GM23338 (cell line): ENCODE measurements at regions not wholly inside any gene's neighbourhood (a gene's known extent, or its start where the extent isn't known, plus 50 kb on each side); places are given as distances from the start of the nearest gene placed in this dataset.

Experiments used
- ATAC-seq: fragments of 200-7000 bp; cut with Tn5 transposase; 3 replicates; pipeline ENCODE4 v1.9.1; 2020
- DNase-seq: peaks from one replicate; pipeline ENCODE4 v3.0.0-alpha.2; 2015; ENCODE audit warnings: low spot score
- H2AFZ ChIP-seq: fragments of 200-600 bp; sonication (generic); 2 replicates; pipeline ENCODE4 v1.8.0; 2016; ENCODE audit warnings: antibody characterized with exemption, mild to moderate bottlenecking, moderate library complexity
- H3F3A ChIP-seq: fragments of 200-600 bp; sonication (generic); replicated peaks from 2 replicates; pipeline ENCODE4 v1.8.0; 2017; ENCODE audit warnings: antibody characterized with exemption, mixed run types, low read depth
- H3K27ac ChIP-seq: fragments of 200-600 bp; sonication (generic); 2 replicates; pipeline ENCODE4 v1.6.1; 2016; ENCODE audit warnings: low read depth
- H3K27me3 ChIP-seq: fragments of 200-600 bp; sonication (generic); 2 replicates; pipeline ENCODE4 v1.8.0; 2016; ENCODE audit warnings: mild to moderate bottlenecking, mixed run types, moderate library complexity; ENCODE audit not compliant: insufficient read depth
- H3K36me3 ChIP-seq: fragments of 200-600 bp; sonication (generic); 2 replicates; pipeline ENCODE4 v1.8.0; 2016; ENCODE audit warnings: mild to moderate bottlenecking; ENCODE audit not compliant: insufficient read depth
- H3K4me1 ChIP-seq: fragments of 200-600 bp; sonication (generic); 2 replicates; pipeline ENCODE4 v1.8.0; 2016; ENCODE audit warnings: mild to moderate bottlenecking, moderate library complexity; ENCODE audit not compliant: insufficient read depth
- H3K4me2 ChIP-seq: fragments of 200-600 bp; sonication (generic); 2 replicates; pipeline ENCODE4 v1.7.1; 2017; ENCODE audit warnings: mixed run types
- H3K4me3 ChIP-seq: fragments of 200-600 bp; sonication (generic); 2 replicates; pipeline ENCODE4 v1.6.1; 2016; ENCODE audit warnings: mixed run types
- H3K79me2 ChIP-seq: fragments of 200-600 bp; sonication (generic); replicated peaks from 2 replicates; pipeline ENCODE4 v1.8.0; 2017; ENCODE audit warnings: mild to moderate bottlenecking; ENCODE audit not compliant: insufficient read depth
- H3K9me2 ChIP-seq: fragments of 200-600 bp; sonication (generic); 2 replicates; pipeline ENCODE4 v1.8.0; 2017; ENCODE audit not compliant: insufficient read depth
- H4K20me1 ChIP-seq: fragments of 200-600 bp; sonication (generic); replicated peaks from 2 replicates; pipeline ENCODE4 v1.8.0; 2017; ENCODE audit warnings: mild to moderate bottlenecking; ENCODE audit not compliant: insufficient read depth
- H3K27ac Mint-ChIP-seq: 2 replicates; pipeline ENCODE4 v1.8.0; 2020; ENCODE audit warnings: inconsistent platforms, mild to moderate bottlenecking, moderate library complexity, mixed read lengths
- H3K27me3 Mint-ChIP-seq: 3 replicates; pipeline ENCODE4 v1.8.0; 2022; ENCODE audit warnings: low read depth, mild to moderate bottlenecking, moderate library complexity, mixed read lengths, inconsistent platforms; ENCODE audit not compliant: insufficient read depth, poor library complexity
- H3K36me3 Mint-ChIP-seq: 3 replicates; pipeline ENCODE4 v1.8.0; 2021; ENCODE audit warnings: low read depth, mild to moderate bottlenecking, inconsistent platforms, moderate library complexity, mixed read lengths
- H3K4me1 Mint-ChIP-seq: 3 replicates; pipeline ENCODE4 v1.8.0; 2020; ENCODE audit warnings: mild to moderate bottlenecking, inconsistent platforms, mixed read lengths
- H3K4me3 Mint-ChIP-seq: 3 replicates; pipeline ENCODE4 v1.8.0; 2021; ENCODE audit warnings: moderate library complexity, mild to moderate bottlenecking, inconsistent platforms, mixed read lengths
- H3K9me3 Mint-ChIP-seq: 3 replicates; pipeline ENCODE4 v1.8.0; 2020; ENCODE audit warnings: moderate library complexity, mild to moderate bottlenecking, inconsistent platforms, mixed read lengths
- CREB1 ChIP-seq: fragments of 250-450 bp; sonication (Bioruptor Pico); IDR thresholded peaks from 2 replicates; pipeline ENCODE4 v1.5.0; 2020; ENCODE audit warnings: low read depth, mild to moderate bottlenecking, moderate library complexity
- CTCF ChIP-seq, 2 experiments: fragments of 200-600 bp in 1 of 2; sonication (generic) in 1 of 2; conservative IDR thresholded peaks; 2 replicates each; pipeline versions ENCODE4 v1.5.1 to v1.6.1; 2016 to 2017; ENCODE audit warnings: antibody characterized with exemption in 2 of 2, low read depth in 2 of 2, mild to moderate bottlenecking in 2 of 2, moderate library complexity in 1 of 2
- ETS1 ChIP-seq: IDR thresholded peaks from 2 replicates; pipeline ENCODE4 v1.6.1; 2016; ENCODE audit warnings: antibody characterized with exemption
- NANOG ChIP-seq: IDR thresholded peaks from 2 replicates; pipeline ENCODE4 v1.6.1; 2016; ENCODE audit warnings: antibody characterized with exemption, borderline replicate concordance
- POLR2AphosphoS5 ChIP-seq: IDR thresholded peaks from 2 replicates; pipeline ENCODE4 v1.6.1; 2016; ENCODE audit warnings: antibody characterized with exemption, low read depth
- REST ChIP-seq: IDR thresholded peaks from one replicate; pipeline ENCODE4 v1.6.1; 2018; ENCODE audit warnings: antibody characterized with exemption; ENCODE audit not compliant: unreplicated experiment
- ZNF114 ChIP-seq: fragments of 250-450 bp; sonication (Bioruptor Pico); IDR thresholded peaks from 2 replicates; pipeline ENCODE4 v1.5.0; 2020; ENCODE audit warnings: mild to moderate bottlenecking, moderate library complexity
- ZNF331 ChIP-seq: fragments of 250-450 bp; sonication (Bioruptor Pico); IDR thresholded peaks from 2 replicates; pipeline ENCODE4 v1.5.0; 2020; ENCODE audit warnings: low read depth, mild to moderate bottlenecking, moderate library complexity
- ZNF462 ChIP-seq: fragments of 250-450 bp; sonication (Bioruptor Pico); IDR thresholded peaks from 2 replicates; pipeline ENCODE4 v1.5.0; 2020; ENCODE audit warnings: mild to moderate bottlenecking, moderate library complexity

GRCh38 chr2:83042053-83042452, 1417.0 kb downstream of the SUCLG1 start (continued):
- TF ChIP-seq ZNF331 (CRISPR knock-in tag) (no peak), ZNF114 (no peak), ETS1 (no peak), CREB1 (CRISPR knock-in tag) (no peak), NANOG (no peak)

- no peaks in the 10 kb centered on the region for H4K20me1 ChIP-seq
- H3K27ac ChIP-seq: no peak overlapping the region
- ATAC-seq: no peak
- DNase-seq: no peak
- H3K9me3 Mint-ChIP-seq: no peaks in the 10 kb centered on the region; the same call in 1 of the 3 replicates
- no peaks in the 10 kb centered on the region for H3K36me3 ChIP-seq
- no peaks in the 10 kb centered on the region; the same call in 2 of the 3 replicates for H3K36me3 Mint-ChIP-seq
- no peak overlapping the region for H2AFZ ChIP-seq
- no peak overlapping the region for H3K4me2 ChIP-seq
- no peaks in the 10 kb centered on the region for H3K27me3 ChIP-seq
- TF ChIP-seq REST (no peak), ZNF114 (no peak), POLR2AphosphoS5 (no peak), ZNF331 (CRISPR knock-in tag) (no peak), ZNF462 (CRISPR knock-in tag) (no peak), CTCF (conservative IDR thresholded peaks at IDR 0.05; ENCODE audit: low read depth in 2 of 2) (no peak), CREB1 (CRISPR knock-in tag) (no peak)
- no peak overlapping the region for H3K4me3 ChIP-seq
- no peak overlapping the region for H3K4me3 Mint-ChIP-seq
- H3K79me2 ChIP-seq: no peaks in the 10 kb centered on the region
- H3K4me1 Mint-ChIP-seq: peaks cover 4% of the 10 kb centered on the region; the same call in 2 of the 3 replicates
- H3K27me3 Mint-ChIP-seq: peaks cover 2% of the 10 kb centered on the region
- H3F3A ChIP-seq: no peaks in the 10 kb centered on the region
- H3K4me1 ChIP-seq: peaks cover 14% of the 10 kb centered on the region; the same call in 1 of the 2 replicates
- no peak overlapping the region for H3K27ac Mint-ChIP-seq
- H3K9me2 ChIP-seq: no peaks in the 10 kb centered on the region
Observed at GRCh38 chr2:83022631-83023210, 1436.4 kb downstream of the SUCLG1 start.
